OCI-M2 (cell line): ENCODE measurements at regions not wholly inside any gene's neighbourhood (a gene's known extent, or its start where the extent isn't known, plus 50 kb on each side); places are given as distances from the start of the nearest gene placed in this dataset.

Experiments
- DNase-seq: peaks from one replicate; lab custom pipeline; 2025; ENCODE audit not compliant: unreplicated experiment; lab: John Stamatoyannopoulos, UW

GRCh38 chr10:120368338-120368737 lies 88.7 kb upstream of the PLPP4 start:
- DNase-seq = no peak

DNA sequence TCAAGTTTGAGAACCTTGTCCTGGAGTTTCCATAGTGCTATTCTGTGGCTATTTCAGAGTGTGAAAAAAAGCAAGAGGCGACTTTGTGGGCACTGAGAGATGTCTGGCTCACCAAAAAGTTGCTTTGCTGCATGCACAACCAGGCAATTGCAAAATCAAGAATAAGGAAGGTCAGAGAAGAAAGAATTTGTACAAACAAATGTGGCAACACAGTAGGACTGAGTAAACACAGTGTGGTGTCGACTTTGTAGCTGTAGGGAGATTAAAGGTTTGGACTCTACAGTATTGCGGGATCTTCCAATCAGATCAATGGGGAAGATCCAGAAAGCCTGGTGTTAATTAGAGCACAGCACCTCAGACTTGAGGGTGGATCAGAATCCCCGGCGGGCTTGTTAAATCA lies 88.1 kb upstream of the PLPP4 start:
- no peak for DNase-seq

DNA sequence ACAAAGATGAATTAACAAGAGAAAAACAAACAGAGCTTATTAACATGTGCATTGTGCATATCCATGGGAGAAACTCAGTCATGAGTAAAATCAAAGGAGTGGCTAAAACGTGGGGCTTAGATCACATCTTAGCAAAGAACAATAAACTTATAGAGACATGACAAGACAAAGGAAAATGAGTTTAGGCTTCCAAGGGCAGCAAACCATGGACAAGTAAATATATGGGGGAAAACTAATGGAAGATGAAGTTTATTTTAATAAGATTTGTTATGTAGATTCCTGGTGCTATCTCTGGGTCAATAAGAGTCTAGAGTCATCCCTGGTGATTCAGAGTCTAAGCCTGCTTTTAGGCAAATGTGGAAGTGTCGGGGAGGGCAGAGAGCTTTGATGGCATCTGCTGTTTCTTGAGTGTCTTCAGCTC lies 87.2 kb upstream of the PLPP4 start:
- DNase-seq = no peak

- no peak for DNase-seq
Measured at GRCh38 chr10:120371856-120372255, 85.2 kb upstream of the PLPP4 start.

DNA sequence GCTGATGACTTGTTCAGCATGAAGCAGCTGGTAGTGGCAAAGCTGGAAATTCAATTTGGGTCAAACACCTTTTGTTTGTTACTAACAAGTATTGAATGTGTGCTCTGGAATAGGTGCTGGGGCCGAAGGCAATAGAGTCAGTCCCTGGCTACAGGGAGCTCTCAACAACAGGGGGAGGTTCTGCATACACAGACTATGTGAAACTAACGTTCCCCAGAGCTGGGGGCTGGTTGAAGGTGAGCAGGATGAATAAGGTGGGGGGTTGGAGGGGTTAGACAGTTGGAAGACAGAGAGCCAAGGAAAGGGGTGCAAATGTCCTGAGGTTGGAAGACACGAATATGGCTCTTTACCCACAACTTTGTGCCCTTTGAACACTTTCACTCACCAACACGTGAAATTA lies 84.1 kb upstream of the PLPP4 start:
- no peak for DNase-seq

DNA sequence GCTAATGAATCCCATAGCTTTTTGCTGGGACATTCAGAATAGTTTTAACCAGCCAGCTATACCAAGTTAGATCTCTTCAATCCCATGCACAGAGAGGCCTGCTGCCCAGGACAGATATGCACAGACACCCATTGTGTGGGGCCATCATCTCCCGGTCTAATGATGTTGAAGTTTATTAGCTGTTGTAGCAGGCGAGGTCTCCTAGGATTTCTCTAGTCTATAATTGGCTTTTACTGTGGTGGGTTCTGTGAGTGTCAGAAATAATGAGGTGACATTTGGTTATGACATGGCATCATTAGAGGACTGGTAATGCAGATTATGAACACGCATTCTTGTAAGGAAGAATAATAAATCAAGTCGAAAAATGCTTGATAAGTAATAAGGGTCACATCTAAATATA lies 81.4 kb upstream of the PLPP4 start:
- no peak for DNase-seq

DNA sequence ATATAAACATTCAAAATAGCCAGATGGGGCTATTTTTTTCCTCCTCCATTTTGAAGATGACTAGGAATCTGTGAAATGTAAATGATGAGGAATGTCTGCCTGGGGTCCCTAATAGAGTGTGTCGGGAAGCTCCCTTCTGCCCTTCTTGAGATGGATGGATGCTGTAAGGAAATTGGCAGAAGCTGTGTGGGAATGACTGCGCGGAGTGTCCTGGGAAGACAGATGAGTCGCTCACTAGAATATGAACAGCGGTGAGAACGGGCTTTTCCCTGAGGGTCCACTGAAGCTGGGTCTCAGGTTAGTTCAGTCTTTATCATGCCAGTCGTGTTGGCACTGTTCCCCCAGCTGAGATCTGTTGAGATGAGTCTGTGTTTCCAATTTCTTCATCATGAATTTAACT lies 75.1 kb upstream of the PLPP4 start:
- DNase-seq = no peak

DNA sequence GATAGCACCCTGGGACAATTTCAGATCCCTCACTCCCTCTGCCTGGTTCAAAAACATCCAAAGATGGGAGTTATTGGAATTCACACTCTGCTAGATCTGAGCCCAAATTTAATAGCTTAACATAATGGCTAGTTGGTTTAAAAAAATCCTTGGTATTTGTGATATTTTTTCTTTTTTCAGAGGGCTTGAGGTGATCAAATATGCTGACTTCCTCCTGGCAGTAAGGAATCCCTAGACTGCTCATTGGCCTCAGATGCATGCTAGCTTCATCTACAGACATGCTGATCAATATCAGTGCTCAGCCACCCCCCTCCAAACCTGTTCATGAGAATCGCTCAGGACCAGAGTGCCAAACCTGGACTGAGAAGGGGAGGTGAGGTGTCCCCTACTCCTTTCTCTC lies 74.7 kb upstream of the PLPP4 start:
- DNase-seq = no peak

DNA sequence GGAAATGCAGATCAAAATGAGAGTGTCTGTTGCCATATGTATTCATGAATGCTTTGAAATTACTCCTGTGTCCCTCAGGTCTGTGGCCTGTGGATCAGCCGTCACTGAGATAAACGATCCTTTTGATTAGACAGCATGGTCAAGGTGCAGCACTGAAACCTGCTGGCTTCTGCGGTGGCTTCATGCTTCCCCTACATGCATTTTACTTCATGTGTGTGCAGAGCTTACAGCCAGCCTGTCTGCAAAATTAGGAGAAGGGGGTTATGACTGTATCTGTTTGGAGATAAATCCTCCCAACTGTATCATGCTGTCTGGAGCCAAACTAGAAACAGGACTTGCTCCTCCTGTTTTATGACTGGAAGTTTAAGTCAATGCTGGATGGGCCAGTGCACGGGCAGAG lies 71.0 kb upstream of the PLPP4 start:
- DNase-seq = no peak

DNA sequence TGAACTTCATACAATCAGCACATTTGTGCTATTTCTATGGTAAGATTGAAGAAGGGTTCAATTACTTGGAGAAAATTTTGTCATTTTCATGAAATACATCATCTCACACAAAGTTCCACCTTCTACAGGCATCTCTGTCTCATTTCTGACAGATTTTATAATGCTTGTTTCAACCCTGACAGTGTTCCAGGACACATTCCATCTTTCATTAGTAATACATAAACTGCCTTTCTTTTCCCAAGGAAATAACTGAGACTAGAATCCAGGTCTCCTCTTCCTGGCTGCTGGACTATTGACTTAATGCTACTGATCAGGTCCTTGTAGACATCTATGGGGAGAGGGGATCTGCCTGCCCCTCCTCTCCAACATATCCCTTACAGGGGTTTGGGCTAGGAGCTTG lies 70.1 kb upstream of the PLPP4 start:
- DNase-seq = no peak

DNA sequence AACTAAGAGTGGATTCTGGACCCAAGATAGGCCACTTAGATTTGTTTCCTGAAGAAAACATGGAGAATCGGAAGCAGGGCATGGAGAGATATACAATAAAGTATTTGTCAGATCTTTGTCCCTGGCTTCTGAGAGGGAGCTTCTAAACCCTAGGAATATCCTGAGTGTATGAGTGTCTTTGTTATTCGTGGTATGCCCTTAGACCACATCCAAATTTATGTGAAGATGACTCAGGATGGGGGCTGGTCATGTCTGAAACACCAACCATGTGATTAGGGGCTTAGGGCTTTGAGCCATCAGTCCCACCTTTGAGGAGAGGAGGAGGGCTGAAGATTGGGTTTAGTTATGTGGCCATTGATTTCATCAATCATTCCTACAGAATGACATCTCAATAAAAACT lies 69.7 kb upstream of the PLPP4 start:
- DNase-seq = no peak

DNA sequence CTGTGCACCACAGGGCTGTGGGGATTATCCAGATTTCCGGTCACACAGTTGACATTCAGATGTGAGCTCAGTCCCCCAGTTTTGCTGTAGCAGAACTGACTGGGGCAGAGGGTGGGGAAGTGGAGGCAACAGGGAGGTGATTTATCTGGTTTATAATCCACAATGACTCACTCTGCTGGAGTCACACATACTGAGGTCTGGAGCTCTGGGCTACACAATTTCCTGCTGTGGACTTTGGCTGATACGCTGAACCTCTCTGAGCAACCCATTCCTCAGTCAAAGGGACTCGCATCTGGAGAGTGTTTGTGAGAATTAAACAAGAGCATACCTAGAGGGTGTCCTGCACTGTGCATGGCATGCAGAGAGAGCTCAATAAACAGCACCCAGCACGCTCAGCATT lies 64.8 kb upstream of the PLPP4 start:
- DNase-seq = no peak

GRCh38 chr10:120392671-120393079 lies 64.4 kb upstream of the PLPP4 start:
- DNase-seq = no peak

- DNase-seq = no peak
Measured at GRCh38 chr10:120394446-120394845, 62.6 kb upstream of the PLPP4 start.

GRCh38 chr10:120396228-120396627 lies 60.8 kb upstream of the PLPP4 start:
- no peak for DNase-seq

DNA sequence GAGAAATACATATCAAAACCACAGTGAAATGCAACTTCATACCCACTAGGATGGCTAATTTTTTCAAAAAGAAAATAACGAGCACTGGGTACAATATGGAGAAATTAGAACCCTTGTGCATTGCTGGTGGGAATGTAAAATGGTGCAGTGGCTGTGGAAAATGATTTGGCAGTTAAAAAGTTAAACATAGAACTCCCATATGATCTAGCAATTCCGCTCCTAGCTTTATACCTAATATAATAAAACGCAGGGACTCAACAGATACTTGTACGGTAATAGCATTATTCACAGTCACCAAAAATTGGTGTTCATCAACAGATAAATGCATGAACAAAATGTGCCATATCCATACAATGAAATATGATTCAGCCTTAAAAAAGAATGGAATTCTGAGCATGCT lies 58.8 kb upstream of the PLPP4 start:
- no peak for DNase-seq

GRCh38 chr10:120400601-120401000 lies 56.4 kb upstream of the PLPP4 start:
- no peak for DNase-seq

- DNase-seq = no peak
Measured at GRCh38 chr10:120402147-120402766, 54.8 kb upstream of the PLPP4 start.

DNA sequence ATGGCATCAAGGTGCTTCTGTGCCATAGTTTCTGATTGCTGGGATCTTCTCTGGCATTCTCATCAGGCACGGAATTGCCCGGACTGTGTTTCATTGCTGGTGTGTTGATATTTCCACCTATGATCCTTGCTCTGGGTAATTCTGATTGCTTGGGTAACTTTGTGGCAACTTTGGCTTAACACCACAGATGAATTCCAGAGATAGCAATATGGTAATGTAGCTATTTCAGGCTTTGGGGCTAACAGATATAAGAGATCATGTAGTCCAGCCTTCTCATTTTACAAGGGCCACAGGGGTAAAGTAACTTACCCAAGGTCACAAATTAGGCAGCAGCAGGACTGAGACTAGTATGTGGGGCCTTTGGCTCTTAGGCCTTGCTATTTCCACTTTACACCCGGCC lies 53.9 kb upstream of the PLPP4 start:
- no peak for DNase-seq

DNA sequence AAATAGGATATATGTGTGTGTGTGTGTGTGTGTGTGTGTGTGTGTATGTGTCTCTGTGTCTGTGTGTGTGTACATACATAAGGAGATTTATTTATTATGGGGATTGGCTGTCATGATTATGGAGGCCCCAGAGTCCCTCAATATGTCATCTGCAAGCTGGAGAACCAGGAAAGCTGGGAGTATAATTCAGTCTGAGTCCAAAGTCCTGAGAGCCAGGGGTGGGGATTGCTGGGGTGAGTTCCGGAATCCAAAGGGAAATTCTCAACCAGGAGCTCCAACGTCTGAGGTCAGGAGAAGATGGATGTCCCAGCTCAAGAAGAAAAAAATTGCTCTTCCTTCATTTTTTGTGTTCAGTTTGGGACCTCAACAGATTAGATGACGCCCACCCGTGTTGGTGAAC lies 50.7 kb upstream of the PLPP4 start:
- DNase-seq = no peak
